Neuronal stem cell (in vitro differentiated cells): ENCODE measurements at regions not wholly inside any gene's neighbourhood (a gene's known extent, or its start where the extent isn't known, plus 50 kb on each side); places are given as distances from the start of the nearest gene placed in this dataset.

Experiments
- DNase-seq: peaks from one replicate; pipeline ENCODE4 v3.0.0-alpha.2; 2013; ENCODE audit warnings: low spot score
- H2AFZ ChIP-seq: one replicate; pipeline ENCODE4 v1.6.1; 2013; ENCODE audit warnings: mild to moderate bottlenecking, low read length, inconsistent platforms
- H2AK5ac ChIP-seq: 2 replicates; pipeline ENCODE4 v1.6.1; 2013; ENCODE audit warnings: low read depth, mild to moderate bottlenecking, inconsistent platforms, low read length, moderate library complexity, mixed read lengths
- H2BK120ac ChIP-seq: 2 replicates; pipeline ENCODE4 v1.6.1; 2013; ENCODE audit warnings: low read depth, mild to moderate bottlenecking, inconsistent platforms, low read length, moderate library complexity, mixed read lengths
- H2BK12ac ChIP-seq: one replicate; pipeline ENCODE4 v1.6.1; 2013; ENCODE audit warnings: low read length, inconsistent platforms
- H2BK15ac ChIP-seq: 2 replicates; pipeline ENCODE4 v1.6.1; 2013; ENCODE audit warnings: mild to moderate bottlenecking, low read length, inconsistent platforms, mixed read lengths
- H2BK5ac ChIP-seq: one replicate; pipeline ENCODE4 v1.6.1; 2013; ENCODE audit warnings: inconsistent platforms, mild to moderate bottlenecking, low read length, moderate library complexity
- H3K14ac ChIP-seq: one replicate; pipeline ENCODE4 v1.6.1; 2013; ENCODE audit warnings: low read length, inconsistent platforms
- H3K18ac ChIP-seq: 2 replicates; pipeline ENCODE4 v1.6.1; 2013; ENCODE audit warnings: low read length, inconsistent platforms
- H3K23ac ChIP-seq: 2 replicates; pipeline ENCODE4 v1.6.1; 2013; ENCODE audit warnings: low read depth, mild to moderate bottlenecking, mixed read lengths, low read length, inconsistent platforms; ENCODE audit not compliant: poor library complexity
- H3K27ac ChIP-seq: replicated peaks from 3 replicates; pipeline ENCODE4 v1.5.1; 2013; ENCODE audit warnings: low read length, inconsistent platforms
- H3K27me3 ChIP-seq, 3 experiments: 2 replicates each; pipeline ENCODE4 v1.6.1; 2013; ENCODE audit warnings: low read length in 3 of 3, mild to moderate bottlenecking in 2 of 3, inconsistent platforms in 1 of 3, low read depth in 1 of 3, mixed read lengths in 1 of 3, moderate library complexity in 1 of 3; ENCODE audit not compliant: control insufficient read depth in 3 of 3, insufficient read depth in 3 of 3
- H3K36me3 ChIP-seq, 2 donors: replicated peaks in 1 of 2; 2 replicates each; pipeline ENCODE4 v1.6.1; 2013; ENCODE audit warnings: low read length in 2 of 2; ENCODE audit not compliant: control insufficient read depth in 2 of 2, insufficient read depth in 2 of 2
- H3K4ac ChIP-seq: 2 replicates; pipeline ENCODE4 v1.6.1; 2013; ENCODE audit warnings: inconsistent platforms, mild to moderate bottlenecking, low read length, moderate library complexity
- H3K4me1 ChIP-seq, 2 donors: 1 replicate in 1 of 2; 2 replicates in 1 of 2; pipeline ENCODE4 v1.6.1; 2013; ENCODE audit warnings: low read length in 2 of 2, low read depth in 1 of 2; ENCODE audit not compliant: control insufficient read depth in 2 of 2, insufficient read depth in 1 of 2
- H3K4me2 ChIP-seq: one replicate; pipeline ENCODE4 v1.6.1; 2013; ENCODE audit warnings: mild to moderate bottlenecking, low read length, inconsistent platforms; ENCODE audit not compliant: insufficient read depth, poor library complexity, severe bottlenecking
- H3K4me3 ChIP-seq, 2 donors: 2 replicates each; pipeline ENCODE4 v1.5.1; 2013; ENCODE audit warnings: low read length in 2 of 2, mild to moderate bottlenecking in 2 of 2, inconsistent platforms in 1 of 2, moderate library complexity in 1 of 2
- H3K79me1 ChIP-seq: one replicate; pipeline ENCODE4 v1.6.1; 2013; ENCODE audit warnings: low read depth, mild to moderate bottlenecking, inconsistent platforms, low read length, moderate library complexity
- H3K9ac ChIP-seq: one replicate; pipeline ENCODE4 v1.6.1; 2013; ENCODE audit warnings: mild to moderate bottlenecking, low read depth, low read length, inconsistent platforms; ENCODE audit not compliant: poor library complexity
- H3K9me3 ChIP-seq, 2 donors: replicated peaks in 1 of 2; 2 replicates each; pipeline versions ENCODE3 to v1.6.1; 2013; ENCODE audit warnings: low read length in 2 of 2, mild to moderate bottlenecking in 2 of 2, inconsistent platforms in 1 of 2, low read depth in 1 of 2, mixed read lengths in 1 of 2, moderate library complexity in 1 of 2; ENCODE audit not compliant: control insufficient read depth in 2 of 2, insufficient read depth in 1 of 2
- H4K8ac ChIP-seq: one replicate; pipeline ENCODE4 v1.6.1; 2013; ENCODE audit warnings: low read depth, mild to moderate bottlenecking, inconsistent platforms, low read length, moderate library complexity
- H4K91ac ChIP-seq: one replicate; pipeline ENCODE4 v1.6.1; 2013; ENCODE audit warnings: low read length, low read depth, mild to moderate bottlenecking, inconsistent platforms; ENCODE audit not compliant: poor library complexity
- WGBS, 2 donors: extraction: QIAGEN DNeasy Blood & Tissue Kit; methylation state at CpG; one replicate each; pipeline ENCODE4 v1.1.7; 2013; ENCODE audit warnings: missing lambda C conversion rate in 2 of 2, mixed read lengths in 1 of 2; ENCODE audit not compliant: insufficient read length in 2 of 2, insufficient replicate concordance in 1 of 2; ENCODE audit errors: extremely low coverage in 2 of 2; 5-methylcytosine and 5-hydroxymethylcytosine counted together

DNA sequence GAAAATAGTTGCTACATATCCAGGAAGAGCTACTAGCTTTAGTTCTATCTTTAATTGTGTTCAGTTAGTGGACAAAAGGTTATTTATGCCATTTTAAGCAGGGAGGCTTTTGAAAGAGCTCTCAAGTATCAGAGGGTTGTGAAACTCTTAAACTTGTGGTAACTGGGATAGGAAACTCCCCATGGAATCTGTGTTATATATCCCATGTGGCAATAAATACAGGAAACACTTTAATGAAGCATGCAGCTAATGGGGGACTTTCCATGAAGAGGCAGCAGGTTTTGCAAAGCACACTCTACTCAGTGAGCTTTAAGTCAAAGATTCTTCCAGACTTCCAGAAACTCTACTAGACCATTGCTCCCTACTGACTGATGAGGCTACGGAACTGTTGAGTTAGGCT lies 805.0 kb upstream of the C9orf72 start:
- no peak for DNase-seq
- no peak overlapping the region for H3K4me2 ChIP-seq
- H2BK5ac ChIP-seq: no peak overlapping the region
- H4K91ac ChIP-seq: no peak overlapping the region
- H3K18ac ChIP-seq: no peak overlapping the region
- no peak overlapping the region for H2AFZ ChIP-seq
- H3K27ac ChIP-seq: no peak overlapping the region
- no peaks in the 10 kb centered on the region for H3K9me3 ChIP-seq
- H3K23ac ChIP-seq: no peak overlapping the region
- no peak overlapping the region for H2AK5ac ChIP-seq
- no peak overlapping the region for H3K9ac ChIP-seq
- no peak overlapping the region for H3K14ac ChIP-seq
- no peak overlapping the region for H3K4me3 ChIP-seq
- WGBS, 2 donors: no CpG with 5 or more reads among the region's 1 CpG
- H2BK120ac ChIP-seq: no peak overlapping the region
- H2BK12ac ChIP-seq: no peak overlapping the region
- no peaks in the 10 kb centered on the region for H3K27me3 ChIP-seq
- no peak overlapping the region for H4K8ac ChIP-seq
- no peaks in the 10 kb centered on the region for H3K36me3 ChIP-seq
- H3K79me1 ChIP-seq: no peaks in the 10 kb centered on the region
- no peak overlapping the region for H2BK15ac ChIP-seq
- H3K4me1 ChIP-seq: no peaks in the 10 kb centered on the region
- H3K4ac ChIP-seq: no peak overlapping the region

DNA sequence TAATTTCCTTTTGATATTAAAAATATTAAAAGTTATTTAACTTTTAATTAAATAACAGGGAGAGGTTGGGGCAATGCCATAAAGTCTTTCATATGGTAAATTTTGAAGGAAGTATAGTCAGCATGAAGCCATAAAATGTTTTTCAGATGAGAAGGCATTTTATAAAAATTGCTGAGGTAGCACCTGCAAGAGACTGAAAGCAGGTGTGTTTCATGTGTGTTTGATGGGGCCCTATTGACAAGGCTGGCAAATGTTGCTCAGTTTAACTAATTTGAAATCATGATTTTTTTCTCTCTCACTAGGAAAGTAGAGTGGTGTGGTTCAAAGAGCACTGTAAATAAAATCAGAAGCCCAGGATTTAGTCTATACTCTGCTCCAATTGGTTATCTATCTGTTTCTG lies 805.8 kb upstream of the C9orf72 start:
- H2BK120ac ChIP-seq: no peak overlapping the region
- H3K27me3 ChIP-seq: no peaks in the 10 kb centered on the region
- no peak overlapping the region for H2BK15ac ChIP-seq
- no peak overlapping the region for H3K23ac ChIP-seq
- no peak overlapping the region for H3K27ac ChIP-seq
- no peak for DNase-seq
- H3K4me3 ChIP-seq: no peak overlapping the region
- H3K79me1 ChIP-seq: no peaks in the 10 kb centered on the region
- H2AK5ac ChIP-seq: no peak overlapping the region
- no peak overlapping the region for H3K4me2 ChIP-seq
- no peak overlapping the region for H4K91ac ChIP-seq
- no peak overlapping the region for H3K14ac ChIP-seq
- H2BK5ac ChIP-seq: no peak overlapping the region
- no peaks in the 10 kb centered on the region for H3K4me1 ChIP-seq
- no peak overlapping the region for H4K8ac ChIP-seq
- no peaks in the 10 kb centered on the region for H3K9me3 ChIP-seq
- H3K18ac ChIP-seq: no peak overlapping the region
- no peaks in the 10 kb centered on the region for H3K36me3 ChIP-seq
- H2AFZ ChIP-seq: no peak overlapping the region
- H3K9ac ChIP-seq: no peak overlapping the region
- no peak overlapping the region for H3K4ac ChIP-seq
- H2BK12ac ChIP-seq: no peak overlapping the region

DNA sequence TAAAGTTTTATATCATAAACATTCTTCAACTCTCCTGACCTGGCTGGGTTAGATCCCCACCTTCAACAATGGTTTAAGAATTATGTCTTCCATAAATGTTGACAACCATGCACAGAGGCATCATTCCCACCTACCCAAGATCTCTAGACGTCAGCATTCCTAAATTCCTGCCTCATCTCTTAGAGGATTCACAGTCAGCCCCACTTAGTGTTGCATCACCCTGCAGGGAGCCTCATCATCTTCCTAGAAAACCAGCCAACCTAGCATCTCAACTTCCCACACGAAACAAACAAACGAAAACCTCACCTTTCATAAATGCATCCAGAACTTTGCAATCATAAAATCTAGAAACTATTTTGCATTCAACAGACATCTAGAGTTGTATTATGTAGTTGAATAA lies 816.1 kb upstream of the C9orf72 start:
- no peak overlapping the region for H2BK120ac ChIP-seq
- H3K27ac ChIP-seq: no peak overlapping the region
- H4K91ac ChIP-seq: no peak overlapping the region
- no peak overlapping the region for H2BK12ac ChIP-seq
- H2AK5ac ChIP-seq: no peak overlapping the region
- H2BK15ac ChIP-seq: no peak overlapping the region
- H3K23ac ChIP-seq: no peak overlapping the region
- no peak overlapping the region for H2AFZ ChIP-seq
- no peaks in the 10 kb centered on the region for H3K79me1 ChIP-seq
- DNase-seq: no peak
- H3K36me3 ChIP-seq: no peaks in the 10 kb centered on the region
- no peak overlapping the region for H3K4me2 ChIP-seq
- no peaks in the 10 kb centered on the region for H3K4me1 ChIP-seq
- no peak overlapping the region for H4K8ac ChIP-seq
- no peak overlapping the region for H3K18ac ChIP-seq
- H3K27me3 ChIP-seq: no peaks in the 10 kb centered on the region
- 100% methylated on average over 2 of the region's 3 CpGs; no CpG with 5 or more reads in 1 of the 2 donors for WGBS, 2 donors
- no peak overlapping the region for H3K4me3 ChIP-seq
- H3K14ac ChIP-seq: no peak overlapping the region
- H3K9me3 ChIP-seq: no peaks in the 10 kb centered on the region
- H2BK5ac ChIP-seq: no peak overlapping the region
- no peak overlapping the region for H3K9ac ChIP-seq
- H3K4ac ChIP-seq: no peak overlapping the region

DNA sequence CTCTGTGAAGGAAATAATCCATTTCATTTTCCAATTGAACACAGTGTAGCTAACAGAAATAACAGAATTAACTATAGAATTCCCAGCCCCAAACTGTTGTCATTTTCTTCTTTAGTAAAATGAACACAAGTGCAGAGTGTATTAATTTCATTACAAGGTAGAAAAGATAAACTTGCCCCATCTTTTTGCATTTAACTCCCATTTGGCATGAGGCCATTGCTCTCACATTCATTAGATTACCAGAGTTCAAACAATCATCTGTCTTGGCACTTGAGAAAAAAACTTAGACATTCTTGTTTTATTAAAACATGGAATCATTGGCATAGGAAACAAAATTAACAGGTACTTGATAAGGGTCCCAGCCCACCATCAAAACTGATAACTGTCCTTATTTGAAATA lies 821.5 kb upstream of the C9orf72 start:
- no peak overlapping the region for H2AK5ac ChIP-seq
- no peaks in the 10 kb centered on the region for H3K4me1 ChIP-seq
- no peak overlapping the region for H4K8ac ChIP-seq
- H3K9ac ChIP-seq: no peak overlapping the region
- no peaks in the 10 kb centered on the region for H3K79me1 ChIP-seq
- no peak overlapping the region for H3K23ac ChIP-seq
- H3K9me3 ChIP-seq: no peaks in the 10 kb centered on the region
- H3K14ac ChIP-seq: no peak overlapping the region
- no peak overlapping the region for H3K4ac ChIP-seq
- H3K18ac ChIP-seq: no peak overlapping the region
- no peak overlapping the region for H2BK120ac ChIP-seq
- no peak overlapping the region for H4K91ac ChIP-seq
- no peak for DNase-seq
- H3K36me3 ChIP-seq: no peaks in the 10 kb centered on the region
- H3K27ac ChIP-seq: no peak overlapping the region
- H2BK15ac ChIP-seq: no peak overlapping the region
- no peak overlapping the region for H2AFZ ChIP-seq
- no peak overlapping the region for H3K4me3 ChIP-seq
- no peak overlapping the region for H3K4me2 ChIP-seq
- H3K27me3 ChIP-seq: no peaks in the 10 kb centered on the region
- no peak overlapping the region for H2BK5ac ChIP-seq
- H2BK12ac ChIP-seq: no peak overlapping the region
